PC-3 (cell line): ENCODE measurements at regions not wholly inside any gene's neighbourhood (a gene's known extent, or its start where the extent isn't known, plus 50 kb on each side); places are given as distances from the start of the nearest gene placed in this dataset.
"Not testable (repeated sequence)": the region's sequence is repeated elsewhere in the genome, so short reads cannot be mapped to it uniquely, and the experiment has no call there.

Source experiments
- ATAC-seq: fragments of 200-7000 bp; cut with Tn5 transposase; 2 replicates; pipeline ENCODE4 v1.9.1; 2020; ENCODE audit warnings: mild to moderate bottlenecking, moderate library complexity
- BruUV-seq: library from RNA; stranded (reverse); fragments of 400-500 nt; replicated peaks from 2 replicates; lab custom pipeline; 2021; lab: Mats Ljungman, UMichigan
- CTCF ChIA-PET: fragments of 300-600 bp; sonication (Branson Sonifier 250); formaldehyde crosslinking; loops from one replicate; lab custom pipeline; 2022; ENCODE audit warnings: antibody characterized with exemption; lab: Charles Lee
- POLR2A ChIA-PET: fragments of 300-600 bp; sonication (Branson Sonifier 250); formaldehyde crosslinking; loops from one replicate; lab custom pipeline; 2022; ENCODE audit warnings: antibody characterized with exemption; ENCODE audit not compliant: unreplicated experiment; lab: Charles Lee
- DNase-seq: peaks from one replicate; pipeline ENCODE4 v3.0.0-alpha.2; 2015
- H2AFZ ChIP-seq: fragments of 300-600 bp; sonication (generic); 2 replicates; pipeline ENCODE4 v1.6.0; 2016; ENCODE audit warnings: antibody characterized with exemption, low read length
- H3F3A ChIP-seq: fragments of 300-600 bp; sonication (generic); one replicate; pipeline ENCODE4 v1.6.0; 2017; ENCODE audit warnings: antibody characterized with exemption, low read length, control low read depth, mild to moderate bottlenecking; ENCODE audit not compliant: unreplicated experiment
- H3K27ac ChIP-seq: fragments of 300-600 bp; sonication (generic); 2 replicates; pipeline ENCODE4 v1.5.1; 2016; ENCODE audit warnings: mild to moderate bottlenecking, low read length
- H3K27me3 ChIP-seq: fragments of 300-600 bp; sonication (generic); 2 replicates; pipeline ENCODE4 v1.6.1; 2016; ENCODE audit warnings: low read length, mixed read lengths
- H3K36me3 ChIP-seq: fragments of 300-600 bp; sonication (generic); 2 replicates; pipeline ENCODE4 v1.6.1; 2016; ENCODE audit warnings: low read depth, mixed run types, low read length, mixed read lengths
- H3K4me1 ChIP-seq: fragments of 300-600 bp; sonication (generic); 2 replicates; pipeline ENCODE4 v1.5.1; 2016; ENCODE audit warnings: low read length; ENCODE audit not compliant: insufficient read depth
- H3K4me2 ChIP-seq: fragments of 300-600 bp; sonication (generic); 2 replicates; pipeline ENCODE4 v1.6.0; 2016; ENCODE audit warnings: low read length
- H3K4me3 ChIP-seq: fragments of 300-600 bp; sonication (generic); 2 replicates; pipeline ENCODE4 v1.5.1; 2016; ENCODE audit warnings: mild to moderate bottlenecking, low read length, mixed read lengths
- H3K79me2 ChIP-seq: fragments of 300-600 bp; sonication (generic); 2 replicates; pipeline ENCODE4 v1.6.1; 2017; ENCODE audit warnings: low read length, mixed read lengths
- H3K9ac ChIP-seq: fragments of 300-600 bp; sonication (generic); 2 replicates; pipeline ENCODE4 v1.6.0; 2016; ENCODE audit warnings: mild to moderate bottlenecking, low read length
- H3K9me2 ChIP-seq: fragments of 300-600 bp; sonication (generic); replicated peaks from 2 replicates; pipeline ENCODE4 v1.6.1; 2016; ENCODE audit warnings: mixed run types, low read length, mixed read lengths
- H3K9me3 ChIP-seq: fragments of 300-600 bp; sonication (generic); 2 replicates; pipeline ENCODE4 v1.6.1; 2016; ENCODE audit warnings: low read length, mixed read lengths
- H4K20me1 ChIP-seq: fragments of 300-600 bp; sonication (generic); 2 replicates; pipeline ENCODE4 v1.6.1; 2016; ENCODE audit warnings: low read length, mixed read lengths
- CTCF ChIP-seq: fragments of 300-600 bp; sonication (generic); conservative IDR thresholded peaks from 2 replicates; pipeline ENCODE4 v1.5.1; 2017; ENCODE audit warnings: antibody characterized with exemption, low read depth, mild to moderate bottlenecking, low read length
- EZH2 ChIP-seq: fragments of 300-600 bp; sonication (generic); IDR thresholded peaks from one replicate; pipeline ENCODE4 v1.6.1; 2017; ENCODE audit warnings: antibody characterized with exemption, mild to moderate bottlenecking, low read length; ENCODE audit not compliant: unreplicated experiment
- EZH2phosphoT487 ChIP-seq: fragments of 300-600 bp; sonication (generic); IDR thresholded peaks from 2 replicates; pipeline ENCODE4 v1.6.1; 2018; ENCODE audit warnings: mild to moderate bottlenecking, antibody characterized with exemption, low read length, borderline replicate concordance
- intact Hi-C: fragments of 100-400 bp; cut with micrococcal nuclease; formaldehyde crosslinking; loops from 2 replicates; pipeline ENCODE4 v1.9.0; 2023

- peak; percentile 50 for ATAC-seq
- Histone ChIP-seq H3K4me2 (no peak overlapping the region), H3K9ac (no peak overlapping the region), H2AFZ (no peak overlapping the region), H3K36me3 (no peaks in the 10 kb centered on the region), H4K20me1 (no peaks in the 10 kb centered on the region), H3K79me2 (no peaks in the 10 kb centered on the region), H3K4me1 (no peaks in the 10 kb centered on the region), H3K27ac (no peak overlapping the region), H3K9me2 (no peaks in the 10 kb centered on the region), H3F3A (no peaks in the 10 kb centered on the region), H3K9me3 (no peaks in the 10 kb centered on the region), H3K4me3 (no peak overlapping the region), H3K27me3 (no peaks in the 10 kb centered on the region)
- intact Hi-C loops: no loop called here
- no TSS peak for BruUV-seq
- no peak for DNase-seq
- ChIA-PET CTCF (interaction anchor here (0.6 kb wide), 1 partner anchor 69 kb away, joined by 3 read pairs; no protein-coding TSS in a partner anchor), POLR2A (interaction anchor here (0.6 kb wide), 1 partner anchor 1258 kb away, joined by 5 read pairs; no protein-coding TSS in a partner anchor)
- TF ChIP-seq CTCF (no peak), EZH2 (no peak), EZH2phosphoT487 (no peak)
Measured at GRCh38 chr10:94251098-94251497, 111.6 kb downstream of the NOC3L start.

GRCh38 chr10:94251568-94251967, 111.2 kb downstream of the NOC3L start:
- TF ChIP-seq EZH2phosphoT487 (no peak), EZH2 (no peak), CTCF (no peak)
- Histone ChIP-seq H3K4me2 (no peak overlapping the region), H3K27me3 (no peaks in the 10 kb centered on the region), H4K20me1 (no peaks in the 10 kb centered on the region), H3K4me1 (no peaks in the 10 kb centered on the region), H3K79me2 (no peaks in the 10 kb centered on the region), H2AFZ (no peak overlapping the region), H3K9ac (no peak overlapping the region), H3K36me3 (no peaks in the 10 kb centered on the region), H3K9me3 (no peaks in the 10 kb centered on the region), H3K9me2 (no peaks in the 10 kb centered on the region), H3K4me3 (no peak overlapping the region), H3F3A (no peaks in the 10 kb centered on the region), H3K27ac (no peak overlapping the region)
- intact Hi-C loops: no loop called here
- CTCF ChIA-PET: interaction anchor here (0.6 kb wide), 1 partner anchor 69 kb away, joined by 3 read pairs; no protein-coding TSS in a partner anchor
- POLR2A ChIA-PET: interaction anchor here (0.6 kb wide), 1 partner anchor 1258 kb away, joined by 5 read pairs; no protein-coding TSS in a partner anchor
- BruUV-seq: no TSS peak
- DNase-seq: no peak
- ATAC-seq: no peak

GRCh38 chr10:94257407-94257806, 105.3 kb downstream of the NOC3L start:
- DNase-seq, H4K20me1 ChIP-seq, H3K79me2 ChIP-seq, H3K4me3 ChIP-seq, H3K9me2 ChIP-seq, H3K9me3 ChIP-seq, H3K27ac ChIP-seq, H3K4me2 ChIP-seq, intact Hi-C loops, H3K27me3 ChIP-seq, H3K9ac ChIP-seq, H3F3A ChIP-seq, BruUV-seq, ATAC-seq, POLR2A ChIA-PET, H3K4me1 ChIP-seq, H3K36me3 ChIP-seq, H2AFZ ChIP-seq, CTCF ChIA-PET: not testable (repeated sequence)
